Lower leg skin (tissue), 3 donors: ENCODE measurements at regions not wholly inside any gene's neighbourhood (a gene's known extent, or its start where the extent isn't known, plus 50 kb on each side); places are given as distances from the start of the nearest gene placed in this dataset.

Experiments used
- POLR2A ChIP-seq, 2 donors: fragments of 450-650 bp; IDR thresholded peaks; one replicate each; pipeline ENCODE4 v1.6.1; 2016 to 2017; ENCODE audit warnings: antibody characterized with exemption in 2 of 2, mild to moderate bottlenecking in 1 of 2, moderate library complexity in 1 of 2
- TF ChIP-seq, protein P1 (sequence below), 3 donors: fragments of 450-650 bp; IDR thresholded peaks; one replicate each; pipeline ENCODE4 v1.5.1; 2016; ENCODE audit warnings: antibody characterized with exemption in 3 of 3, mild to moderate bottlenecking in 3 of 3, moderate library complexity in 2 of 3

GRCh38 chrX:69278031-69278687, 112.9 kb upstream of the PJA1 start:
- no peak for TF ChIP-seq POLR2A (IDR thresholded peaks at IDR 0.05)
- TF ChIP-seq, protein P1, sequence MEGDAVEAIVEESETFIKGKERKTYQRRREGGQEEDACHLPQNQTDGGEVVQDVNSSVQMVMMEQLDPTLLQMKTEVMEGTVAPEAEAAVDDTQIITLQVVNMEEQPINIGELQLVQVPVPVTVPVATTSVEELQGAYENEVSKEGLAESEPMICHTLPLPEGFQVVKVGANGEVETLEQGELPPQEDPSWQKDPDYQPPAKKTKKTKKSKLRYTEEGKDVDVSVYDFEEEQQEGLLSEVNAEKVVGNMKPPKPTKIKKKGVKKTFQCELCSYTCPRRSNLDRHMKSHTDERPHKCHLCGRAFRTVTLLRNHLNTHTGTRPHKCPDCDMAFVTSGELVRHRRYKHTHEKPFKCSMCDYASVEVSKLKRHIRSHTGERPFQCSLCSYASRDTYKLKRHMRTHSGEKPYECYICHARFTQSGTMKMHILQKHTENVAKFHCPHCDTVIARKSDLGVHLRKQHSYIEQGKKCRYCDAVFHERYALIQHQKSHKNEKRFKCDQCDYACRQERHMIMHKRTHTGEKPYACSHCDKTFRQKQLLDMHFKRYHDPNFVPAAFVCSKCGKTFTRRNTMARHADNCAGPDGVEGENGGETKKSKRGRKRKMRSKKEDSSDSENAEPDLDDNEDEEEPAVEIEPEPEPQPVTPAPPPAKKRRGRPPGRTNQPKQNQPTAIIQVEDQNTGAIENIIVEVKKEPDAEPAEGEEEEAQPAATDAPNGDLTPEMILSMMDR (IDR thresholded peaks at IDR 0.05): no peak
